ENCODE measurements at regions not wholly inside any gene's neighbourhood (a gene's known extent, or its start where the extent isn't known, plus 50 kb on each side); places are given as distances from the start of the nearest gene placed in this dataset.

GRCh38 chr13:21823416-21823815, 152.5 kb downstream of the FGF9 start:
- Histone ChIP-seq H3K9ac (ENCODE audit: low read depth, low read length) (no peak overlapping the region), H3K9me1 (ENCODE audit: insufficient read depth, low read length) (no peaks in the 10 kb centered on the region), H3K18ac (ENCODE audit: low read depth, low read length) (no peak overlapping the region), H2AK5ac (ENCODE audit: low read depth, low read length) (no peak overlapping the region), H3K27me3 (ENCODE audit: control insufficient read depth, insufficient read depth, low read length) (no peaks in the 10 kb centered on the region), H2BK15ac (ENCODE audit: low read depth, low read length) (no peak overlapping the region), H4K91ac (ENCODE audit: insufficient read depth, low read depth, low read length) (no peak overlapping the region), H4K8ac (ENCODE audit: low read depth in 2 of 2, low read length in 2 of 2) (no peak overlapping the region), H3K4me2 (ENCODE audit: low read depth, low read length) (no peak overlapping the region), H3K36me3 (ENCODE audit: control insufficient read depth, insufficient read depth, low read length) (no peaks in the 10 kb centered on the region), H3K4me1 (ENCODE audit: control insufficient read depth, insufficient read depth, low read length) (peaks cover 2% of the 10 kb centered on the region; the same call in 1 of the 2 replicates), H4K20me1 (ENCODE audit: insufficient read depth, low read length) (no peaks in the 10 kb centered on the region), H3K9me3 (ENCODE audit: control insufficient read depth, insufficient read depth, low read length) (no peaks in the 10 kb centered on the region), H3K4me3 (ENCODE audit: insufficient read depth, low read depth, low read length) (no peak overlapping the region), H3K27ac (ENCODE audit: insufficient read depth, low read length) (no peak overlapping the region), H3K4ac (ENCODE audit: low read depth, low read length) (no peak overlapping the region), H2AK9ac (replicated peaks; ENCODE audit: low read depth, low read length, poor library complexity) (no peak overlapping the region), H4K5ac (ENCODE audit: low read depth, low read length) (no peak overlapping the region), H2AFZ (replicated peaks; ENCODE audit: low read length, poor library complexity) (no peak overlapping the region), H2BK120ac (ENCODE audit: low read depth, low read length) (no peak overlapping the region), H3K79me1 (ENCODE audit: low read depth in 1 of 2, low read length in 2 of 2) (no peaks in the 10 kb centered on the region), H3K14ac (replicated peaks; ENCODE audit: low read depth, low read length) (no peak overlapping the region), H2BK5ac (ENCODE audit: low read depth, low read length, poor library complexity, severe bottlenecking) (no peak overlapping the region), H3K56ac (ENCODE audit: extremely low read depth, insufficient read depth, low read length) (no peak overlapping the region), H3K23ac (ENCODE audit: low read depth, low read length) (no peak overlapping the region), H2BK20ac (ENCODE audit: low read depth, low read length) (no peak overlapping the region)
- ChIA-PET CTCF (interaction anchor here (1.1 kb wide), 1 partner anchor 15 kb away, joined by 5 read pairs; no protein-coding TSS in a partner anchor), POLR2A (ENCODE audit: unreplicated experiment) (no interaction called here)
- WGBS, 2 experiments (ENCODE audit: extremely low coverage in 2 of 2, insufficient read length in 1 of 2): no CpG with 5 or more reads among the region's 6 CpGs
- dilution Hi-C loops (cut with HindIII; ENCODE audit: low sequenced_read_pairs, unreplicated experiment) (no loop called here), in situ Hi-C loops (cut with MboI; ENCODE audit: low sequenced_read_pairs) (no loop called here), intact Hi-C loops (cut with micrococcal nuclease) (loop anchor here (10.0 kb wide), 2 partner anchors 149 to 451 kb away; partner anchors contain the start of gene FGF9)
- no peak for DNase-seq
- no peak for ATAC-seq (ENCODE audit: low read depth)
- BruUV-seq (replicated peaks): no TSS peak
- TF ChIP-seq CEBPB (IDR thresholded peaks at IDR 0.05; ENCODE audit: low read depth, low read length) (no peak), MAFK (IDR thresholded peaks at IDR 0.05; ENCODE audit: low read depth, low read length) (no peak), MXI1 (IDR thresholded peaks at IDR 0.05; ENCODE audit: borderline replicate concordance, low read depth, low read length) (no peak), RFX5 (IDR thresholded peaks at IDR 0.05; ENCODE audit: low read depth, low read length) (no peak), RCOR1 (IDR thresholded peaks at IDR 0.05; ENCODE audit: insufficient replicate concordance, low read length) (no peak)
- TF ChIP-seq, protein P1, sequence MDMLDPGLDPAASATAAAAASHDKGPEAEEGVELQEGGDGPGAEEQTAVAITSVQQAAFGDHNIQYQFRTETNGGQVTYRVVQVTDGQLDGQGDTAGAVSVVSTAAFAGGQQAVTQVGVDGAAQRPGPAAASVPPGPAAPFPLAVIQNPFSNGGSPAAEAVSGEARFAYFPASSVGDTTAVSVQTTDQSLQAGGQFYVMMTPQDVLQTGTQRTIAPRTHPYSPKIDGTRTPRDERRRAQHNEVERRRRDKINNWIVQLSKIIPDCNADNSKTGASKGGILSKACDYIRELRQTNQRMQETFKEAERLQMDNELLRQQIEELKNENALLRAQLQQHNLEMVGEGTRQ (IDR thresholded peaks at IDR 0.05; ENCODE audit: low read depth, low read length): no peak
